ENCODE measurements at regions not wholly inside any gene's neighbourhood (a gene's known extent, or its start where the extent isn't known, plus 50 kb on each side); places are given as distances from the start of the nearest gene placed in this dataset.
A peak's percentile ranks its signal among the peaks of the same experiment; 100 is the strongest.

GRCh38 chr15:53196242-53196641, 406.1 kb upstream of the ONECUT1 start:
- no CpG with 5 or more reads among the region's 5 CpGs for WGBS (ENCODE audit: extremely low coverage, insufficient read length, low lambda C conversion rate)
- H3K9me3 ChIP-seq (ENCODE audit: control insufficient read depth, low read depth, low read length): no peaks in the 10 kb centered on the region
- no peak overlapping the region for H3K4ac ChIP-seq (ENCODE audit: low read depth, low read length)
- H3K36me3 Mint-ChIP-seq (ENCODE audit: insufficient read depth in 1 of 3, low read depth in 3 of 3): no peaks in the 10 kb centered on the region
- no peak overlapping the region for H4K8ac ChIP-seq (replicated peaks; ENCODE audit: insufficient read length, low read depth, low read length)
- H3K9me3 Mint-ChIP-seq: no peaks in the 10 kb centered on the region; a peak in 1 of 5 replicates
- no peak overlapping the region for H3K9ac ChIP-seq (ENCODE audit: extremely low read depth, insufficient read length, low read length)
- no peak overlapping the region for H3K4me2 ChIP-seq (ENCODE audit: insufficient read depth, insufficient read length, low read length)
- H3T11ph ChIP-seq (ENCODE audit: low read length): no peak overlapping the region
- peaks cover 4% of the 10 kb centered on the region for H3K4me1 ChIP-seq (ENCODE audit: insufficient read depth, low read length)
- 0 out of 5 replicates have a peak overlapping the region, but pooled peaks of 1 of the 2 experiments have one; percentile 51 for H3K4me3 Mint-ChIP-seq
- TF ChIP-seq, protein P1, sequence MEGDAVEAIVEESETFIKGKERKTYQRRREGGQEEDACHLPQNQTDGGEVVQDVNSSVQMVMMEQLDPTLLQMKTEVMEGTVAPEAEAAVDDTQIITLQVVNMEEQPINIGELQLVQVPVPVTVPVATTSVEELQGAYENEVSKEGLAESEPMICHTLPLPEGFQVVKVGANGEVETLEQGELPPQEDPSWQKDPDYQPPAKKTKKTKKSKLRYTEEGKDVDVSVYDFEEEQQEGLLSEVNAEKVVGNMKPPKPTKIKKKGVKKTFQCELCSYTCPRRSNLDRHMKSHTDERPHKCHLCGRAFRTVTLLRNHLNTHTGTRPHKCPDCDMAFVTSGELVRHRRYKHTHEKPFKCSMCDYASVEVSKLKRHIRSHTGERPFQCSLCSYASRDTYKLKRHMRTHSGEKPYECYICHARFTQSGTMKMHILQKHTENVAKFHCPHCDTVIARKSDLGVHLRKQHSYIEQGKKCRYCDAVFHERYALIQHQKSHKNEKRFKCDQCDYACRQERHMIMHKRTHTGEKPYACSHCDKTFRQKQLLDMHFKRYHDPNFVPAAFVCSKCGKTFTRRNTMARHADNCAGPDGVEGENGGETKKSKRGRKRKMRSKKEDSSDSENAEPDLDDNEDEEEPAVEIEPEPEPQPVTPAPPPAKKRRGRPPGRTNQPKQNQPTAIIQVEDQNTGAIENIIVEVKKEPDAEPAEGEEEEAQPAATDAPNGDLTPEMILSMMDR (conservative IDR thresholded peaks at IDR 0.05): no peak
- no peak overlapping the region for H3K56ac ChIP-seq (ENCODE audit: insufficient read length, low read depth, low read length)
- H2BK12ac ChIP-seq (ENCODE audit: insufficient read length, low read depth, low read length): no peak overlapping the region
- H2BK5ac ChIP-seq (ENCODE audit: insufficient read length, low read length): no peak overlapping the region
- H2AFZ ChIP-seq (ENCODE audit: low read length): no peak overlapping the region
- H3K79me1 ChIP-seq (ENCODE audit: insufficient read depth, low read depth, low read length, poor library complexity, severe bottlenecking): no peaks in the 10 kb centered on the region
- H3K18ac ChIP-seq (ENCODE audit: insufficient read length, low read depth, low read length): no peak overlapping the region
- DNase-seq: no peak
- no peak overlapping the region for H3K27ac ChIP-seq (ENCODE audit: insufficient read length, low read depth, low read length)
- no peaks in the 10 kb centered on the region for H3K27me3 ChIP-seq (ENCODE audit: insufficient read depth, low read length)
- no peak overlapping the region for H4K91ac ChIP-seq (ENCODE audit: insufficient read length, low read depth, low read length)
- no peaks in the 10 kb centered on the region for H4K20me1 ChIP-seq (ENCODE audit: control insufficient read depth, insufficient read depth, insufficient read length)
- peaks cover 17% of the 10 kb centered on the region in 2 experiments for H3K4me1 Mint-ChIP-seq
- no peak overlapping the region for H3K27ac Mint-ChIP-seq
- no peak overlapping the region for H3K14ac ChIP-seq (ENCODE audit: insufficient read depth, low read length)
- no peak overlapping the region for H4K5ac ChIP-seq (ENCODE audit: insufficient read length, low read depth, low read length)
- no peak overlapping the region for H2AK5ac ChIP-seq (ENCODE audit: insufficient read length, low read length)
- H3K27me3 Mint-ChIP-seq (ENCODE audit: low read depth): peaks cover 20% of the 10 kb centered on the region
- no peak overlapping the region for H2BK20ac ChIP-seq (ENCODE audit: low read depth, low read length, poor library complexity, severe bottlenecking)
- H3K79me2 ChIP-seq (ENCODE audit: insufficient read depth, low read length): no peaks in the 10 kb centered on the region
- no peaks in the 10 kb centered on the region for H3K23me2 ChIP-seq (ENCODE audit: insufficient read length, low read depth, low read length, poor library complexity, severe bottlenecking)
- H3K23ac ChIP-seq (ENCODE audit: insufficient read length, low read depth, low read length): no peak overlapping the region
- no peak overlapping the region for H2BK120ac ChIP-seq (ENCODE audit: low read depth, low read length, poor library complexity, severe bottlenecking)
- no peak overlapping the region for H2BK15ac ChIP-seq (ENCODE audit: low read depth, low read length)
